DND-41 (cell line): ENCODE measurements at regions not wholly inside any gene's neighbourhood (a gene's known extent, or its start where the extent isn't known, plus 50 kb on each side); places are given as distances from the start of the nearest gene placed in this dataset.

ENCODE experiments used
- ATAC-seq: fragments of 200-7000 bp; cut with Tn5 transposase; 3 replicates; pipeline ENCODE4 v1.9.1; 2021; ENCODE audit warnings: low read depth; ENCODE audit not compliant: insufficient read depth
- DNase-seq: peaks from one replicate; pipeline ENCODE4 v3.0.0-alpha.2; 2020
- H2AFZ ChIP-seq: 2 replicates; pipeline ENCODE4 v1.6.0; 2012; ENCODE audit warnings: low read depth, low read length
- H3K27ac ChIP-seq: 2 replicates; pipeline ENCODE4 v1.5.1; 2012; ENCODE audit warnings: low read length, inconsistent platforms
- H3K27me3 ChIP-seq: fragments of 200-600 bp; sonication (generic); 2 replicates; pipeline ENCODE4 v1.6.0; 2012; ENCODE audit warnings: low read length, mild to moderate bottlenecking, inconsistent platforms; ENCODE audit not compliant: insufficient read depth, poor library complexity
- H3K36me3 ChIP-seq: 2 replicates; pipeline ENCODE4 v1.5.1; 2012; ENCODE audit warnings: low read length, inconsistent platforms; ENCODE audit not compliant: insufficient read depth
- H3K4me1 ChIP-seq: 2 replicates; pipeline ENCODE4 v1.5.1; 2012; ENCODE audit warnings: mild to moderate bottlenecking, low read length; ENCODE audit not compliant: insufficient read depth
- H3K4me2 ChIP-seq: 2 replicates; pipeline ENCODE4 v1.6.0; 2012; ENCODE audit warnings: mild to moderate bottlenecking, moderate library complexity, low read length, inconsistent platforms; ENCODE audit not compliant: insufficient read depth
- H3K4me3 ChIP-seq, 2 experiments: fragments of 200-600 bp in 1 of 2; shearing (Covaris generic) in 1 of 2; 2 replicates each; pipeline ENCODE4 v1.5.1; 2012 to 2016; ENCODE audit warnings: inconsistent platforms in 2 of 2, low read length in 2 of 2, mild to moderate bottlenecking in 2 of 2, low read depth in 1 of 2, moderate library complexity in 1 of 2
- H3K79me2 ChIP-seq: 2 replicates; pipeline ENCODE4 v1.6.0; 2012; ENCODE audit warnings: low read length, inconsistent platforms; ENCODE audit not compliant: insufficient read depth
- H3K9ac ChIP-seq: 2 replicates; pipeline ENCODE4 v1.6.0; 2012; ENCODE audit warnings: low read depth, mild to moderate bottlenecking, inconsistent platforms, low read length, moderate library complexity
- H3K9me3 ChIP-seq: 2 replicates; pipeline ENCODE4 v1.5.1; 2012; ENCODE audit warnings: low read length, moderate library complexity, mild to moderate bottlenecking, inconsistent platforms; ENCODE audit not compliant: insufficient read depth, severe bottlenecking
- H4K20me1 ChIP-seq: 2 replicates; pipeline ENCODE4 v1.6.0; 2012; ENCODE audit warnings: low read length; ENCODE audit not compliant: insufficient read depth
- CTCF ChIP-seq: IDR thresholded peaks from 2 replicates; pipeline ENCODE4 v1.5.1; 2012; ENCODE audit warnings: borderline replicate concordance, low read length, moderate library complexity, mild to moderate bottlenecking; ENCODE audit not compliant: poor library complexity, severe bottlenecking; ENCODE audit errors: extremely low read depth
- EZH2 ChIP-seq: IDR thresholded peaks from 3 replicates; pipeline ENCODE4 v1.6.1; 2012; ENCODE audit warnings: borderline replicate concordance, low read depth, mild to moderate bottlenecking, moderate library complexity, low read length, inconsistent platforms; ENCODE audit not compliant: severe bottlenecking

GRCh38 chr10:10901906-10902305 lies 115.8 kb upstream of the CELF2 start:
- H4K20me1 ChIP-seq, result no peaks in the 10 kb centered on the region
- H3K4me3 ChIP-seq, result no peak overlapping the region
- no peaks in the 10 kb centered on the region for H3K9me3 ChIP-seq
- no peak overlapping the region for H3K9ac ChIP-seq
- no peak overlapping the region for H3K27ac ChIP-seq
- DNase-seq, result no peak
- no peak overlapping the region for H2AFZ ChIP-seq
- no peaks in the 10 kb centered on the region for H3K36me3 ChIP-seq
- no peak overlapping the region for H3K4me2 ChIP-seq
- no peaks in the 10 kb centered on the region for H3K79me2 ChIP-seq
- TF ChIP-seq EZH2 (no peak), CTCF (no peak)
- H3K4me1 ChIP-seq, result no peaks in the 10 kb centered on the region
- ATAC-seq, result no peak
- H3K27me3 ChIP-seq, result peaks cover 3% of the 10 kb centered on the region

GRCh38 chr10:10902951-10903350 lies 114.7 kb upstream of the CELF2 start:
- H3K9ac ChIP-seq, result no peak overlapping the region
- no peaks in the 10 kb centered on the region for H3K79me2 ChIP-seq
- H4K20me1 ChIP-seq, result no peaks in the 10 kb centered on the region
- H3K4me2 ChIP-seq, result no peak overlapping the region
- TF ChIP-seq CTCF, result no peak
- TF ChIP-seq EZH2, result no peak
- H3K27ac ChIP-seq, result no peak overlapping the region
- no peaks in the 10 kb centered on the region for H3K9me3 ChIP-seq
- H3K4me1 ChIP-seq, result no peaks in the 10 kb centered on the region
- no peak overlapping the region for H3K4me3 ChIP-seq
- no peaks in the 10 kb centered on the region for H3K36me3 ChIP-seq
- H2AFZ ChIP-seq, result no peak overlapping the region
- no peak for DNase-seq
- ATAC-seq, result no peak
- peaks cover 3% of the 10 kb centered on the region for H3K27me3 ChIP-seq

GRCh38 chr10:10903620-10904019 lies 114.1 kb upstream of the CELF2 start:
- Histone ChIP-seq H3K9me3 (no peaks in the 10 kb centered on the region), H3K27me3 (peaks cover 3% of the 10 kb centered on the region), H3K36me3 (no peaks in the 10 kb centered on the region), H4K20me1 (no peaks in the 10 kb centered on the region), H3K27ac (no peak overlapping the region), H3K4me1 (no peaks in the 10 kb centered on the region), H3K79me2 (no peaks in the 10 kb centered on the region), H3K9ac (no peak overlapping the region), H2AFZ (no peak overlapping the region), H3K4me2 (no peak overlapping the region), H3K4me3 (no peak overlapping the region)
- no peak for TF ChIP-seq EZH2
- TF ChIP-seq CTCF, result peak; percentile 33
- ATAC-seq (no peak; the same call in 2 of the 3 replicates), DNase-seq (no peak)

GRCh38 chr10:10910634-10911033 lies 107.0 kb upstream of the CELF2 start:
- no peak for ATAC-seq
- no peak overlapping the region for H3K4me2 ChIP-seq
- H3K27me3 ChIP-seq, result no peaks in the 10 kb centered on the region
- no peak for TF ChIP-seq EZH2
- TF ChIP-seq CTCF, result no peak
- H3K36me3 ChIP-seq, result no peaks in the 10 kb centered on the region
- H3K9me3 ChIP-seq, result no peaks in the 10 kb centered on the region
- no peak overlapping the region for H3K27ac ChIP-seq
- no peak overlapping the region for H3K9ac ChIP-seq
- H4K20me1 ChIP-seq, result no peaks in the 10 kb centered on the region
- H3K4me3 ChIP-seq, result no peak overlapping the region
- no peak overlapping the region for H2AFZ ChIP-seq
- no peaks in the 10 kb centered on the region for H3K79me2 ChIP-seq
- no peak for DNase-seq
- H3K4me1 ChIP-seq, result peaks cover 7% of the 10 kb centered on the region; the same call in 1 of the 2 replicates
